ENCODE measurements at regions not wholly inside any gene's neighbourhood (a gene's known extent, or its start where the extent isn't known, plus 50 kb on each side); places are given as distances from the start of the nearest gene placed in this dataset.

DNA sequence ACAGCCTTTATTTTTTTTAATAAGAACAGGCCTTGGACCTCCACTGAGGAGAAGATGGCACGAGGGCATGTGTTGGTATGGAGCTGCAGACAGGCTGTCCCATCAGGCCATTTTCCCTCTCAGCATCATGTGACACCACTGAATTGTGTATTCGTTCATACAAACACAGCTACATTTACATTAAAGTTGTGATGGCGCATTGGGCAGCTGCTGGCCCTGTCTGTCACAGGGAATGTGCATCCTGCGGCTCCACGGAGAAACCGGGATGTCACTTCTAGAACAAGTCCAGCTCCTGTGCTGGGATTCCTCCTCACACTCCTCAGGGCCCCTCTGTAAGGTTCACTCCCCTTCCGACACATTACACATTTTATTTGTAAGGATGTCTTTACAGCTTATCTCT, 147.6 kb upstream of the TNR start:
- TF ChIP-seq, protein P1, sequence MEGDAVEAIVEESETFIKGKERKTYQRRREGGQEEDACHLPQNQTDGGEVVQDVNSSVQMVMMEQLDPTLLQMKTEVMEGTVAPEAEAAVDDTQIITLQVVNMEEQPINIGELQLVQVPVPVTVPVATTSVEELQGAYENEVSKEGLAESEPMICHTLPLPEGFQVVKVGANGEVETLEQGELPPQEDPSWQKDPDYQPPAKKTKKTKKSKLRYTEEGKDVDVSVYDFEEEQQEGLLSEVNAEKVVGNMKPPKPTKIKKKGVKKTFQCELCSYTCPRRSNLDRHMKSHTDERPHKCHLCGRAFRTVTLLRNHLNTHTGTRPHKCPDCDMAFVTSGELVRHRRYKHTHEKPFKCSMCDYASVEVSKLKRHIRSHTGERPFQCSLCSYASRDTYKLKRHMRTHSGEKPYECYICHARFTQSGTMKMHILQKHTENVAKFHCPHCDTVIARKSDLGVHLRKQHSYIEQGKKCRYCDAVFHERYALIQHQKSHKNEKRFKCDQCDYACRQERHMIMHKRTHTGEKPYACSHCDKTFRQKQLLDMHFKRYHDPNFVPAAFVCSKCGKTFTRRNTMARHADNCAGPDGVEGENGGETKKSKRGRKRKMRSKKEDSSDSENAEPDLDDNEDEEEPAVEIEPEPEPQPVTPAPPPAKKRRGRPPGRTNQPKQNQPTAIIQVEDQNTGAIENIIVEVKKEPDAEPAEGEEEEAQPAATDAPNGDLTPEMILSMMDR (IDR thresholded peaks at IDR 0.05), result no peak
- TF ChIP-seq EP300 (IDR thresholded peaks at IDR 0.05), result no peak
